Panc1 (cell line): ENCODE measurements at regions not wholly inside any gene's neighbourhood (a gene's known extent, or its start where the extent isn't known, plus 50 kb on each side); places are given as distances from the start of the nearest gene placed in this dataset.
"Not testable (repeated sequence)": the region's sequence is repeated elsewhere in the genome, so short reads cannot be mapped to it uniquely, and the experiment has no call there.

Source experiments
- ATAC-seq: fragments of 200-7000 bp; cut with Tn5 transposase; 2 replicates; pipeline ENCODE4 v1.9.1; 2020; ENCODE audit warnings: mild to moderate bottlenecking, moderate library complexity
- BruUV-seq: library from RNA; stranded (reverse); fragments of 400-500 nt; replicated peaks from 2 replicates; lab custom pipeline; 2021; lab: Mats Ljungman, UMichigan
- CTCF ChIA-PET: fragments of 300-600 bp; sonication (Branson Sonifier 250); formaldehyde crosslinking; loops from one replicate; lab custom pipeline; 2022; ENCODE audit warnings: antibody characterized with exemption; lab: Charles Lee
- POLR2A ChIA-PET: fragments of 300-600 bp; sonication (Branson Sonifier 250); formaldehyde crosslinking; loops from one replicate; lab custom pipeline; 2022; ENCODE audit warnings: antibody characterized with exemption; lab: Charles Lee
- DNase-seq: peaks from one replicate; pipeline ENCODE4 v3.0.0-alpha.2; 2010; ENCODE audit warnings: low read depth, low spot score
- H3K27ac ChIP-seq: 2 replicates; pipeline ENCODE4 v1.5.1; 2011; ENCODE audit warnings: mild to moderate bottlenecking, low read length, inconsistent platforms
- H3K27me3 ChIP-seq: fragments of 200-500 bp; sonication (Bioruptor generic); 2 replicates; pipeline ENCODE4 v1.6.0; 2014; ENCODE audit warnings: low read length, inconsistent platforms; ENCODE audit not compliant: control insufficient read depth, insufficient read depth
- H3K36me3 ChIP-seq: fragments of 200-500 bp; sonication (Bioruptor generic); 2 replicates; pipeline ENCODE4 v1.5.1; 2014; ENCODE audit warnings: inconsistent platforms, mild to moderate bottlenecking, low read length, moderate library complexity; ENCODE audit not compliant: control insufficient read depth, insufficient read depth
- H3K4me1 ChIP-seq: 2 replicates; pipeline ENCODE4 v1.5.1; 2011; ENCODE audit warnings: inconsistent platforms, mild to moderate bottlenecking, low read length, moderate library complexity; ENCODE audit not compliant: control insufficient read depth, insufficient read depth
- H3K4me3 ChIP-seq, 2 experiments: 2 replicates each; pipeline ENCODE4 v1.5.1; 2011 to 2012; ENCODE audit warnings: low read depth in 2 of 2, low read length in 2 of 2, mild to moderate bottlenecking in 2 of 2, inconsistent platforms in 1 of 2, moderate library complexity in 1 of 2
- H3K9me3 ChIP-seq: fragments of 200-500 bp; sonication (Bioruptor generic); 2 replicates; pipeline ENCODE4 v1.5.1; 2014; ENCODE audit warnings: low read depth, mild to moderate bottlenecking, inconsistent platforms, low read length, moderate library complexity; ENCODE audit not compliant: control insufficient read depth, insufficient read depth
- POLR2AphosphoS5 ChIP-seq: IDR thresholded peaks from 2 replicates; pipeline ENCODE4 v1.6.1; 2012; ENCODE audit warnings: mild to moderate bottlenecking, low read depth, low read length, moderate library complexity
- SIN3A ChIP-seq: IDR thresholded peaks from 2 replicates; pipeline ENCODE4 v1.6.1; 2012; ENCODE audit warnings: low read depth, mild to moderate bottlenecking, low read length, moderate library complexity, borderline replicate concordance; ENCODE audit not compliant: insufficient read depth
- TCF7L2 ChIP-seq: IDR thresholded peaks from 2 replicates; pipeline ENCODE4 v1.6.1; 2011; ENCODE audit warnings: mild to moderate bottlenecking, low read depth, low read length, inconsistent platforms
- in situ Hi-C: cut with HindIII; loops from 2 replicates; pipeline ENCODE4 v1.10.0; 2016; ENCODE audit warnings: low sequenced_read_pairs, low pct_unique_long_range_greater_than_20kb
- intact Hi-C: fragments of 100-400 bp; cut with micrococcal nuclease; formaldehyde crosslinking; loops from one replicate; pipeline ENCODE4 v1.10.0; 2022; ENCODE audit not compliant: unreplicated experiment
- TF ChIP-seq, protein P1 (sequence below), 2 experiments: IDR thresholded peaks; 2 replicates each; pipeline ENCODE4 v1.6.1; 2011 to 2012; ENCODE audit warnings: low read depth in 2 of 2, control low read depth in 1 of 2, low read length in 1 of 2, mild to moderate bottlenecking in 1 of 2, moderate library complexity in 1 of 2; ENCODE audit not compliant: insufficient read depth in 1 of 2
- TF ChIP-seq, protein P2 (sequence below): fragments of 450-650 bp; IDR thresholded peaks from 2 replicates; pipeline ENCODE4 v1.5.1; 2017; ENCODE audit warnings: mild to moderate bottlenecking

DNA sequence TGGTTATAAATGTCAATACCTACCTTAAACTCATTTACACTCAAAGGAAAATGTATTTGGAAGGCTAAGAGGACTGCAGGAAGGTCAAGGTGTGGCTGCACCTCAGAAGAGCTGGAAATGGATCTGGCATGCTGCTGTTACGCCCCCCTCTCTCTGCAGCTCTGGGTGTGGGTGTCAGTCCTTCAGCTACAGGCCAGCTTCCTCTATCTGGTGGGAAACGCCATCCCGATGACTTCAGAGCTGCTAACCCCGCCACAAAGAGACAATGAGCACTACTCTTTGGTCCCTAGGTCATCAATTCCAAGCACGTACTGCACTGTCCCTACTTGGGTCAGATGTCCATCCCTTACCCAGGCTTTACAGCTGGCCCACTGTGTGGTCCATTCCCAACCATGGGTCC is 74.2 kb downstream of the TEX35 start:
- H3K27ac ChIP-seq = no peak overlapping the region
- ATAC-seq (no peak), DNase-seq (no peak)
- H3K9me3 ChIP-seq = no peaks in the 10 kb centered on the region
- no peak overlapping the region for H3K4me3 ChIP-seq
- in situ Hi-C loops = no loop called here
- no peaks in the 10 kb centered on the region for H3K36me3 ChIP-seq
- H3K4me1 ChIP-seq = no peaks in the 10 kb centered on the region
- ChIA-PET POLR2A (interaction anchor here (0.6 kb wide), 1 partner anchor 294 kb away, joined by 5 read pairs; no protein-coding TSS in a partner anchor), CTCF (no interaction called here)
- intact Hi-C loops = no loop called here
- TF ChIP-seq, protein P1, sequence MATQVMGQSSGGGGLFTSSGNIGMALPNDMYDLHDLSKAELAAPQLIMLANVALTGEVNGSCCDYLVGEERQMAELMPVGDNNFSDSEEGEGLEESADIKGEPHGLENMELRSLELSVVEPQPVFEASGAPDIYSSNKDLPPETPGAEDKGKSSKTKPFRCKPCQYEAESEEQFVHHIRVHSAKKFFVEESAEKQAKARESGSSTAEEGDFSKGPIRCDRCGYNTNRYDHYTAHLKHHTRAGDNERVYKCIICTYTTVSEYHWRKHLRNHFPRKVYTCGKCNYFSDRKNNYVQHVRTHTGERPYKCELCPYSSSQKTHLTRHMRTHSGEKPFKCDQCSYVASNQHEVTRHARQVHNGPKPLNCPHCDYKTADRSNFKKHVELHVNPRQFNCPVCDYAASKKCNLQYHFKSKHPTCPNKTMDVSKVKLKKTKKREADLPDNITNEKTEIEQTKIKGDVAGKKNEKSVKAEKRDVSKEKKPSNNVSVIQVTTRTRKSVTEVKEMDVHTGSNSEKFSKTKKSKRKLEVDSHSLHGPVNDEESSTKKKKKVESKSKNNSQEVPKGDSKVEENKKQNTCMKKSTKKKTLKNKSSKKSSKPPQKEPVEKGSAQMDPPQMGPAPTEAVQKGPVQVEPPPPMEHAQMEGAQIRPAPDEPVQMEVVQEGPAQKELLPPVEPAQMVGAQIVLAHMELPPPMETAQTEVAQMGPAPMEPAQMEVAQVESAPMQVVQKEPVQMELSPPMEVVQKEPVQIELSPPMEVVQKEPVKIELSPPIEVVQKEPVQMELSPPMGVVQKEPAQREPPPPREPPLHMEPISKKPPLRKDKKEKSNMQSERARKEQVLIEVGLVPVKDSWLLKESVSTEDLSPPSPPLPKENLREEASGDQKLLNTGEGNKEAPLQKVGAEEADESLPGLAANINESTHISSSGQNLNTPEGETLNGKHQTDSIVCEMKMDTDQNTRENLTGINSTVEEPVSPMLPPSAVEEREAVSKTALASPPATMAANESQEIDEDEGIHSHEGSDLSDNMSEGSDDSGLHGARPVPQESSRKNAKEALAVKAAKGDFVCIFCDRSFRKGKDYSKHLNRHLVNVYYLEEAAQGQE (IDR thresholded peaks at IDR 0.05; ENCODE audit: insufficient read depth in 1 of 2, low read depth in 2 of 2, low read length in 1 of 2) = no peak
- TF ChIP-seq TCF7L2 (no peak), SIN3A (no peak), POLR2AphosphoS5 (no peak)
- TF ChIP-seq, protein P2, sequence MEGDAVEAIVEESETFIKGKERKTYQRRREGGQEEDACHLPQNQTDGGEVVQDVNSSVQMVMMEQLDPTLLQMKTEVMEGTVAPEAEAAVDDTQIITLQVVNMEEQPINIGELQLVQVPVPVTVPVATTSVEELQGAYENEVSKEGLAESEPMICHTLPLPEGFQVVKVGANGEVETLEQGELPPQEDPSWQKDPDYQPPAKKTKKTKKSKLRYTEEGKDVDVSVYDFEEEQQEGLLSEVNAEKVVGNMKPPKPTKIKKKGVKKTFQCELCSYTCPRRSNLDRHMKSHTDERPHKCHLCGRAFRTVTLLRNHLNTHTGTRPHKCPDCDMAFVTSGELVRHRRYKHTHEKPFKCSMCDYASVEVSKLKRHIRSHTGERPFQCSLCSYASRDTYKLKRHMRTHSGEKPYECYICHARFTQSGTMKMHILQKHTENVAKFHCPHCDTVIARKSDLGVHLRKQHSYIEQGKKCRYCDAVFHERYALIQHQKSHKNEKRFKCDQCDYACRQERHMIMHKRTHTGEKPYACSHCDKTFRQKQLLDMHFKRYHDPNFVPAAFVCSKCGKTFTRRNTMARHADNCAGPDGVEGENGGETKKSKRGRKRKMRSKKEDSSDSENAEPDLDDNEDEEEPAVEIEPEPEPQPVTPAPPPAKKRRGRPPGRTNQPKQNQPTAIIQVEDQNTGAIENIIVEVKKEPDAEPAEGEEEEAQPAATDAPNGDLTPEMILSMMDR = no peak
- H3K27me3 ChIP-seq = no peaks in the 10 kb centered on the region
- no TSS peak for BruUV-seq

DNA sequence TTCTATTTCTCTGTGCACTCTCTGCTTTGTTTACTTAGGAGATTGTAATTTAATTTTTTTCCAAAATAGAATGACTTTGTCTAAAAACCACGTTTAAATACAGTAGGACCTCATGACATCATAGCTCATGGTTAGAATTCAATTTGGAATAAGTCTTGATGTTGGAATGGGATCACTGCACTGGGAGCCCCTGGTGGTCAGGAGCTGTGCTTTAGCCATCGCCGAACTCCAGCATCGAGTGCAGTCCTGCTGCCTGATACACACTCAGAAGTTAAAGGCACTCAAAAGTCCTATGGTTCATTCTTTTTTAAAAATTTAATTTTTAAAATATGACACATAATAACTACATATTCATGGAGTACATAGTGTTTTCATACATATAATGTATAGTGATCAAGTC is 75.1 kb downstream of the TEX35 start:
- ChIA-PET CTCF (no interaction called here), POLR2A (interaction anchor here (0.6 kb wide), 1 partner anchor 293 kb away, joined by 5 read pairs; no protein-coding TSS in a partner anchor)
- no peaks in the 10 kb centered on the region for H3K4me1 ChIP-seq
- no peaks in the 10 kb centered on the region for H3K36me3 ChIP-seq
- no peak for DNase-seq
- no peaks in the 10 kb centered on the region for H3K9me3 ChIP-seq
- H3K27ac ChIP-seq = no peak overlapping the region
- TF ChIP-seq, protein P1 (IDR thresholded peaks at IDR 0.05; ENCODE audit: insufficient read depth in 1 of 2, low read depth in 2 of 2, low read length in 1 of 2) = no peak
- TF ChIP-seq POLR2AphosphoS5 (no peak), SIN3A (no peak), TCF7L2 (no peak)
- TF ChIP-seq, protein P2 = no peak
- H3K4me3 ChIP-seq = no peak overlapping the region
- no peak for ATAC-seq
- BruUV-seq = no TSS peak
- H3K27me3 ChIP-seq = no peaks in the 10 kb centered on the region
- in situ Hi-C loops = no loop called here
- intact Hi-C loops = no loop called here

DNA sequence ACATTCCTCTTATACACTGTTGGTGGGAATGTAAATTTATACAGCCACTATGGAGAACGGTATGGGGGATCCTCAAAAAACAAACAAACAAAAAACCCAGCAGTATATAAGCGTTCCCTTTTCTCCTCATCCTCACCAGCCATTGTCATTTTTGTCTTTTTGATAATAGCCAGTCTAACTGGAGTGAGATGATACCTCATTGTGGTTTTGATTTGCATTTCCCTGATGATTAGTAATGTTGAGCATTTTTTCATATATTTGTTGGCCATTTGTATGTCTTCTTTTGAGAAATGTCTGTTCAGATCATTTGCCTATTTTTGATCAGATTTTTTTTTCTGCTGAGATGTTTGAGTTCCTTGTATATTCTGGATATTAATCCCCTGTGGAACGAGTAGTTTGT is 76.1 kb downstream of the TEX35 start:
- ATAC-seq, DNase-seq, intact Hi-C loops: not testable (repeated sequence)

DNA sequence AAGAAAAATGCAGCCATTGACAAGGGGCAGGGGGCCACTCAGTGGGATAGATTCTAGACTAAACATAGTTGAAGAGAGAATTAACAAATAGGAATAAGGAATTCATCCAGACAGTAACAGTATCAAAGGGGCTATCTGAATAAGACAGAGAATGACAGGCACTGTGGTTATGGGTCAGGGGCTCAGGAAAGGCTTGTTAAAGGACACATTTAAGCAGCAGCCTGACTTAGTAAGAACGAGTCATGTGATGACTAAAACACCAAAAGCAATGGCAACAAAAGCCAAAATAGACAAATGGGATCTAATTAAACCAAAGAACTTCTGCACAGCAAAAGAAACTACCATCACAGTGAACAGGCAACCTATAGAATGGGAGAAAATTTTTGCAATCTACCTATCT is 78.9 kb downstream of the TEX35 start:
- H3K36me3 ChIP-seq, in situ Hi-C loops, POLR2A ChIA-PET, H3K4me1 ChIP-seq, H3K4me3 ChIP-seq, BruUV-seq, CTCF ChIA-PET, DNase-seq, ATAC-seq, H3K27me3 ChIP-seq, H3K27ac ChIP-seq, intact Hi-C loops, H3K9me3 ChIP-seq: not testable (repeated sequence)

More for the DNA sequence above, 76.1 kb downstream of the TEX35 start:
- in situ Hi-C loops, BruUV-seq, H3K4me1 ChIP-seq, H3K9me3 ChIP-seq, H3K27ac ChIP-seq, H3K36me3 ChIP-seq, H3K4me3 ChIP-seq, H3K27me3 ChIP-seq, POLR2A ChIA-PET: not testable (repeated sequence)
- CTCF ChIA-PET = interaction anchor here (0.7 kb wide), 1 partner anchor 16 kb away, joined by 3 read pairs; no protein-coding TSS in a partner anchor
